ENCODE measurements at regions not wholly inside any gene's neighbourhood (a gene's known extent, or its start where the extent isn't known, plus 50 kb on each side); places are given as distances from the start of the nearest gene placed in this dataset.

DNA sequence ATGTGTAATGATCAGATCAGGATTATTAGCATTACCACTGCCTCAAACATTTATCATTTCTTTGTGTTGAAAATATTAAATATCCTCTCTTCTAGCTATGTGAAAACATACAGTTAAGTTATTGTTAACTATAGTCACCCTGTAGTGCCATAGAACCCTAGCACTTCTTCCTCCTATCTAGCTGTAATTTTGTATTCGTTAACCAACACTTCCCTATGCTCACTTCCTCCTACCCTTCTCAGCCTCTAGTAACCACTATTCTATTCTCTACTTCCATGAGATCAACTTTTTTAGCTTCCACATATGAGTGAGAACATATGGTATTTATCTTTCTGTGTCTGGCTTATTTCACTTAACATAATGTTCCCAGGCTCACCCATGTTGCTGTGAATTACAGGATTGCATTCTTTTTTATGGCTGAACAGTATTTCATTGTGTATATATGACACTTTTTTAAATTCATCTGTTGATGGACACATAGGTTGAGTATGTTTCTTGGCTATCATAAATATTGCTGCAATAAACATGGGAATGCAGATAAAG lies 132.7 kb upstream of the RHOBTB1 start:
- no peaks in the 10 kb centered on the region for H3K27me3 ChIP-seq (ENCODE audit: control insufficient read depth in 1 of 2, insufficient read depth in 2 of 2, low read length in 2 of 2)
- no peak for DNase-seq (ENCODE audit: low spot score)
- CTCF ChIA-PET (ENCODE audit: low intra/inter-chr PET ratio, low total read pairs): no interaction called here
- no peak overlapping the region for H3K27ac ChIP-seq (ENCODE audit: extremely low read length, insufficient read depth, low read length)
- no peak overlapping the region for H3K4me3 ChIP-seq (replicated peaks in 1 of 3; ENCODE audit: insufficient read depth in 1 of 3, low read depth in 2 of 3, low read length in 3 of 3)
- no TSS peak for BruUV-seq (replicated peaks)
- H3K4me1 ChIP-seq (ENCODE audit: insufficient read depth, low read length): peaks cover 38% of the 10 kb centered on the region
- no peaks in the 10 kb centered on the region for H3K79me2 ChIP-seq (ENCODE audit: insufficient read depth, low read length)
- H3K9ac ChIP-seq (ENCODE audit: insufficient read depth, low read depth, low read length): no peak overlapping the region
- in situ Hi-C loops (cut with HindIII; ENCODE audit: extremely low pct_ligation_motif_present, low pct_unique_long_range_greater_than_20kb): no loop called here
- FAIRE-seq: no peak
- ATAC-seq: no peak
- H2AFZ ChIP-seq (ENCODE audit: low read length): no peak overlapping the region
- WGBS (ENCODE audit: low lambda C conversion rate): 96% methylated on average over 1 of the region's 1 CpG
- POLR2A ChIA-PET: interaction anchor here (2.6 kb wide), 1 partner anchor 12 kb away, joined by 37 read pairs; no protein-coding TSS in a partner anchor
- no peaks in the 10 kb centered on the region for H3K36me3 ChIP-seq (replicated peaks in 1 of 2; ENCODE audit: control insufficient read depth in 1 of 2, insufficient read depth in 2 of 2, low read length in 2 of 2)
- intact Hi-C loops (cut with micrococcal nuclease; ENCODE audit: unreplicated experiment): loop anchor here (5.0 kb wide), 1 partner anchor 79 kb away; no protein-coding TSS in a partner anchor
- no peaks in the 10 kb centered on the region for H3K9me3 ChIP-seq (ENCODE audit: low read length)
- H4K20me1 ChIP-seq (ENCODE audit: insufficient read depth, low read length): no peaks in the 10 kb centered on the region
- H3K4me2 ChIP-seq (ENCODE audit: low read depth, low read length): no peak overlapping the region
- no peak for TF ChIP-seq ZNF20 (CRISPR knock-in tag; IDR thresholded peaks at IDR 0.05)
- TF ChIP-seq ZNF766 (CRISPR knock-in tag; IDR thresholded peaks at IDR 0.05; ENCODE audit: borderline replicate concordance): no peak
- TF ChIP-seq ZNF564 (CRISPR knock-in tag; IDR thresholded peaks at IDR 0.05): no peak
- TF ChIP-seq ZNF879 (CRISPR knock-in tag; IDR thresholded peaks at IDR 0.05): no peak
- no peak for TF ChIP-seq HOXA5 (CRISPR knock-in tag; IDR thresholded peaks at IDR 0.05)
- TF ChIP-seq ZNF274 (CRISPR knock-in tag; IDR thresholded peaks at IDR 0.05): no peak
- no peak for TF ChIP-seq ZFP90 (CRISPR knock-in tag; IDR thresholded peaks at IDR 0.05; ENCODE audit: borderline replicate concordance)
- TF ChIP-seq RBM22 (optimal IDR thresholded peaks at IDR 0.05; ENCODE audit: low read length): no peak
- TF ChIP-seq SALL1 (CRISPR knock-in tag; IDR thresholded peaks at IDR 0.05): no peak
- TF ChIP-seq, protein P1, sequence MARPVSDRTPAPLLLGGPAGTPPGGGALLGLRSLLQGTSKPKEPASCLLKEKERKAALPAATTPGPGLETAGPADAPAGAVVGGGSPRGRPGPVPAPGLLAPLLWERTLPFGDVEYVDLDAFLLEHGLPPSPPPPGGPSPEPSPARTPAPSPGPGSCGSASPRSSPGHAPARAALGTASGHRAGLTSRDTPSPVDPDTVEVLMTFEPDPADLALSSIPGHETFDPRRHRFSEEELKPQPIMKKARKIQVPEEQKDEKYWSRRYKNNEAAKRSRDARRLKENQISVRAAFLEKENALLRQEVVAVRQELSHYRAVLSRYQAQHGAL (CRISPR knock-in tag; IDR thresholded peaks at IDR 0.05; ENCODE audit: not compliant biosample characterization): no peak
- TF ChIP-seq ZKSCAN8 (CRISPR knock-in tag; IDR thresholded peaks at IDR 0.05; ENCODE audit: borderline replicate concordance): no peak
- no peak for TF ChIP-seq ZNF703 (CRISPR knock-in tag; IDR thresholded peaks at IDR 0.05; ENCODE audit: borderline replicate concordance)
- TF ChIP-seq HIVEP1 (CRISPR knock-in tag; IDR thresholded peaks at IDR 0.05): no peak
- TF ChIP-seq SKI (IDR thresholded peaks at IDR 0.05; ENCODE audit: partially characterized antibody): no peak
- TF ChIP-seq, protein P2, sequence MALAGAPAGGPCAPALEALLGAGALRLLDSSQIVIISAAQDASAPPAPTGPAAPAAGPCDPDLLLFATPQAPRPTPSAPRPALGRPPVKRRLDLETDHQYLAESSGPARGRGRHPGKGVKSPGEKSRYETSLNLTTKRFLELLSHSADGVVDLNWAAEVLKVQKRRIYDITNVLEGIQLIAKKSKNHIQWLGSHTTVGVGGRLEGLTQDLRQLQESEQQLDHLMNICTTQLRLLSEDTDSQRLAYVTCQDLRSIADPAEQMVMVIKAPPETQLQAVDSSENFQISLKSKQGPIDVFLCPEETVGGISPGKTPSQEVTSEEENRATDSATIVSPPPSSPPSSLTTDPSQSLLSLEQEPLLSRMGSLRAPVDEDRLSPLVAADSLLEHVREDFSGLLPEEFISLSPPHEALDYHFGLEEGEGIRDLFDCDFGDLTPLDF (CRISPR knock-in tag; IDR thresholded peaks at IDR 0.05): no peak
- TF ChIP-seq GTF3A (CRISPR knock-in tag; conservative IDR thresholded peaks at IDR 0.05): no peak
- TF ChIP-seq, protein P3, sequence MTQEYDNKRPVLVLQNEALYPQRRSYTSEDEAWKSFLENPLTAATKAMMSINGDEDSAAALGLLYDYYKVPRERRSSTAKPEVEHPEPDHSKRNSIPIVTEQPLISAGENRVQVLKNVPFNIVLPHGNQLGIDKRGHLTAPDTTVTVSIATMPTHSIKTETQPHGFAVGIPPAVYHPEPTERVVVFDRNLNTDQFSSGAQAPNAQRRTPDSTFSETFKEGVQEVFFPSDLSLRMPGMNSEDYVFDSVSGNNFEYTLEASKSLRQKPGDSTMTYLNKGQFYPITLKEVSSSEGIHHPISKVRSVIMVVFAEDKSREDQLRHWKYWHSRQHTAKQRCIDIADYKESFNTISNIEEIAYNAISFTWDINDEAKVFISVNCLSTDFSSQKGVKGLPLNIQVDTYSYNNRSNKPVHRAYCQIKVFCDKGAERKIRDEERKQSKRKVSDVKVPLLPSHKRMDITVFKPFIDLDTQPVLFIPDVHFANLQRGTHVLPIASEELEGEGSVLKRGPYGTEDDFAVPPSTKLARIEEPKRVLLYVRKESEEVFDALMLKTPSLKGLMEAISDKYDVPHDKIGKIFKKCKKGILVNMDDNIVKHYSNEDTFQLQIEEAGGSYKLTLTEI (CRISPR knock-in tag; conservative IDR thresholded peaks at IDR 0.05): no peak
- no peak for TF ChIP-seq ZNF781 (CRISPR knock-in tag; IDR thresholded peaks at IDR 0.05; ENCODE audit: borderline replicate concordance, not compliant biosample characterization)
- no peak for TF ChIP-seq SNRNP70 (IDR thresholded peaks at IDR 0.05; ENCODE audit: low read depth, low read length)
- no peak for TF ChIP-seq KDM1A (CRISPR knock-in tag; IDR thresholded peaks at IDR 0.05)
